Astrocyte of the spinal cord (primary cell): ENCODE measurements at regions not wholly inside any gene's neighbourhood (a gene's known extent, or its start where the extent isn't known, plus 50 kb on each side); places are given as distances from the start of the nearest gene placed in this dataset.
"Not testable (repeated sequence)": the region's sequence is repeated elsewhere in the genome, so short reads cannot be mapped to it uniquely, and the experiment has no call there.

Experiments
- DNase-seq: peaks from one replicate; pipeline ENCODE4 v3.0.0; 2011; ENCODE audit warnings: low read depth, low spot score
- H3K4me3 ChIP-seq: 2 replicates; pipeline ENCODE4 v1.5.1; 2011; ENCODE audit warnings: low read depth, mild to moderate bottlenecking, low read length, moderate library complexity
- in situ Hi-C: cut with HindIII; loops from 2 replicates; pipeline ENCODE4 v1.10.0; 2017; ENCODE audit warnings: low sequenced_read_pairs

GRCh38 chr1:243074224-243074623 is 180.9 kb downstream of the CEP170 start:
- in situ Hi-C loops, H3K4me3 ChIP-seq, DNase-seq: not testable (repeated sequence)

DNA sequence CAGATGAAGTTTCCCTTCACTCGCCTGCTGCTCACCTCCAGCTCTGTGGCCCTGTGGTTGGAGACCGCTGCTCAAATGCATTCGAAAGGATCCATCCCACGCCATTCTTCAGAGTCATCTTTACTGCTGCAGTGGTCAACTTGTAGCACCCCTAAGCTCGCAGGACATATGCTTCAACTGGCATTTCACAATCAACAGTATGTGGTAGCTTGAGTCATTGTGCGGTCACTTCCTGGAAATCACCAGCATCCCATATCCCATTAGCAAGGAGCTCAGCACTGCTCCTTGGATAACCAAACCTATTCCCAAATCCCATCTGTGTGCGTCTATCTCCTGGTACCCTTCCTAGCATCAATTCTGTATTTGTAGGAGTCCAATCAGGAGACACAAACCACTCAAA is 188.0 kb downstream of the CEP170 start:
- H3K4me3 ChIP-seq, in situ Hi-C loops, DNase-seq: not testable (repeated sequence)

DNA sequence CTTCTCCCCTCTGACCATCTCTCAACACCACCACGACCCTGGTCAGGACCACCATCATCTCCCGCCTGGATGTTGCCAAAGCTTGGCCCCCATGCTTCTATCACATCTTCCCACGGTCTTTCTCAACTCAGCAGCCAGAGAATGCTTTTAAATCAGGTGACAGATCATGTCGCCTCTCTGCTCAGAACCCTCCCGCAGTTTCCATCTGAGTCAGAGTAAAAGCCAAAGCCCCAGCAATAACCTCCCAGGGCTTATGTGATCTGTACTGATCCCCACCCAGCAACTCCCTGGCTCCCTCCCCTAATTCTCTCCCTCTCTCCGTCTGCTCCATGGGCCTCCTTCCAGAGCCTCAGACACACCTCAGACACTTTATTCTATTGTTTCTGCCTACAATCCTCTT is 193.1 kb downstream of the CEP170 start:
- in situ Hi-C loops, DNase-seq, H3K4me3 ChIP-seq: not testable (repeated sequence)

DNA sequence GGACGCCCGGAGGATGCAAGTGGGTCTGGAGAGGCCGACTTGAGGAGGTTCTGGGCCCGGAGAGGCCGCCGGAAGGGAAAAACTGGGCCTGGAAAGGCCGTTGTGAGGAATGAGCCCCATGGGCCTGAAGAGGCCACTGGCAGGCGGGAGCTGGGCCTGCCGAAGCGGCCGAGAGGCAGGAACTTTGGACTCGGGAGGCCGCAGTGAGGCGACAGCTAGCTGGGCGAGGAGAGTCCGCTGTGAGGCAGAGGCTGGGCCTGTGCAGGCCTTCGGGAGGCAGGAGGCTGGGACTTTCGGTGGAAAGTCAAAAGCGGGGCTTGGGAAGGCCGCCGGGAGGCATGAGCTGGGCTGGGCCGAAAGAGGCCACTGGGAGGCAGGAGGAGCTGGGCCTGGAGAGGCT is 199.6 kb downstream of the CEP170 start:
- in situ Hi-C loops, result not testable (repeated sequence)

GRCh38 chr1:243055091-243055490 is 200.0 kb downstream of the CEP170 start:
- in situ Hi-C loops, DNase-seq, H3K4me3 ChIP-seq: not testable (repeated sequence)

More for the DNA sequence above, 199.6 kb downstream of the CEP170 start:
- not testable (repeated sequence) for H3K4me3 ChIP-seq, DNase-seq

- H3K4me3 ChIP-seq, DNase-seq, in situ Hi-C loops: not testable (repeated sequence)
These were observed 200.4 kb downstream of the CEP170 start for GRCh38 chr1:243054681-243055080.

GRCh38 chr1:243053048-243053447 is 202.0 kb downstream of the CEP170 start:
- in situ Hi-C loops, H3K4me3 ChIP-seq, DNase-seq: not testable (repeated sequence)

DNA sequence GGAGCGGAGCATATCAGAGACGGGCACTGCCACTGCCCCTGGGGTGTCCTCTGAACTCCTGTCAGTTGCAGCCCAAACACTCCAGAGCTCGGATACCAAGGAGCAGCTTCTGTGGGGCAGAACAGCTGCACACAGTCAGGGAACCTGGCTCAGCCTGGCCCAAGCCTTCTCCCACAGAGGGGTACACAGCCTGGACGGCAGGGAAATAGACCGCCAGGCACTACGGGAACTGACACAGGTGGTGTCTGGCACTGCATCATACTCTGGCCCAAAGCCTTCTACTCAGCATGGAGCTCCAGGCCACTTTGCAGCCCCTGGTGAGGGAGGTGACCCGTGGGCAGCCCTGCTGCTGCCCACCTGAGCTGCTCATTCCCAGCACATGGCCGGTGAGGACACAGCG is 204.5 kb downstream of the CEP170 start:
- H3K4me3 ChIP-seq, in situ Hi-C loops, DNase-seq: not testable (repeated sequence)

DNA sequence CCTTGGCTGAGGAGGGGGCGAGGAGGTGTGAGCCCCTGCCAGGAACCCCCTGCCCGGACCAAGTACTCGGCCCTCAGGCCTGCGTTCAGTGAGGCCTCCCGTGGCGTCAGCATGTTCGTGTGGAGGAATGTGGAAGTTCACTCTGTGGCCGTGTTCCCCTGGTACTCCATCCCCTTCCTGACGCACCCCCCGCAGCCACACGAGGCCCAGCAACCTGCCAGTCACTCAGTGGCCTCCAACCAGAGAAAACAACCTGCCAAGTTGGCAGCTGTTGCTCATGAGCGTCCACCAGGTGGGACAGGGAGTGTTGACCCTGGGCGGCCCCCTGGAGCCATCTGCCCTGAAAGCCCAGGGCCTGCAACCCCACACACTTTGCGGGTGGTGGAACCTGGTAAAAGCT is 205.4 kb downstream of the CEP170 start:
- H3K4me3 ChIP-seq, DNase-seq, in situ Hi-C loops: not testable (repeated sequence)

- DNase-seq, H3K4me3 ChIP-seq, in situ Hi-C loops: not testable (repeated sequence)
These were observed 233.7 kb downstream of the CEP170 start for GRCh38 chr1:243021365-243021764.

DNA sequence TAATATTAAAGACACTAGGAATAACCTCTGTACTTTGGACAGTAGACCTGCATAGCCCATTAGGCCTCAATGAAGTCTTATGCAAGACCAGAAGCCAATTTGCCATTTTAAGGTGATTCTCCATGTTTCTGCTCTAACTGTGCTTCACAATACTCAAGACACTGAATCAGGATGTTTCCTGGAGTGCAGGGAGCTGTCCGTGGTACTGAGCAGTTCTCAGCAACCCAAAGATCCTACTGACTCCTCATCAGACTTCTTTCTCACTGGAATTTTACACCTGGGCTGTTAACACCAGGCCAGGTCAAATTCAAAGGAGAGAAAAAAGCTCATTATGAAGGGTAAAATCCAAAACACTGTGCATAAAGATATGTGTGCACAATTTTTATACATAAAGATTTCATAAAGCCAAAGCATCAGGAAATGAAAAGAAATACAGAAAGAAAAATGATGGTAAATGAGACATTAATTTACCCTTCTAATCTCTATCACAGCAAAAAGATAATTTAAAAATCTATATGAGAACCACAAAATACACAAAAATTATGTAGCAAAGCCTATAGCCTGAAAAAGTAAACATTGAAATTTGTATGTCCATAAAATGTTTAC is 235.9 kb downstream of the CEP170 start:
- in situ Hi-C loops, H3K4me3 ChIP-seq, DNase-seq: not testable (repeated sequence)

- DNase-seq, in situ Hi-C loops, H3K4me3 ChIP-seq: not testable (repeated sequence)
These were observed 244.4 kb downstream of the CEP170 start for GRCh38 chr1:243010719-243011118.

GRCh38 chr1:243001003-243001402 is 254.1 kb downstream of the CEP170 start:
- DNase-seq, in situ Hi-C loops, H3K4me3 ChIP-seq: not testable (repeated sequence)

DNA sequence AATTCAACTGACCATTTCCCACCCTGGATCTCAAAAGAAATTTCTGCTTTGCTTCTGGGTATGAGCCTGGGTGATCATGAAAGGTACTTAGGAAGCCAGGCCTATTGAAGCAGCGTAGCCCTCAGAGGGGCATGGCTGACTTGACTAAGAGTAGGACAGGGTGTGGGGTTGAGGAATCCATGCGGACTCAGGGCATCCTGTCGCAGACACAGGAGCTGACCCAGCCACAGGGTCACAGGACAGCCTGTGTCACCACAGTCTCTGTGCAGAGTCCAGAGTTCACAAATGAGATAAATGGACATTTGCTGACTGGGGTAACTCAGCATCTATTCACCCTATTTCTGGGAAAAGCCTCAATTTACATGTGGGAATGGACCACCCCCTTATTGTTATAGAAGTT is 262.3 kb downstream of the CEP170 start:
- in situ Hi-C loops, DNase-seq, H3K4me3 ChIP-seq: not testable (repeated sequence)

DNA sequence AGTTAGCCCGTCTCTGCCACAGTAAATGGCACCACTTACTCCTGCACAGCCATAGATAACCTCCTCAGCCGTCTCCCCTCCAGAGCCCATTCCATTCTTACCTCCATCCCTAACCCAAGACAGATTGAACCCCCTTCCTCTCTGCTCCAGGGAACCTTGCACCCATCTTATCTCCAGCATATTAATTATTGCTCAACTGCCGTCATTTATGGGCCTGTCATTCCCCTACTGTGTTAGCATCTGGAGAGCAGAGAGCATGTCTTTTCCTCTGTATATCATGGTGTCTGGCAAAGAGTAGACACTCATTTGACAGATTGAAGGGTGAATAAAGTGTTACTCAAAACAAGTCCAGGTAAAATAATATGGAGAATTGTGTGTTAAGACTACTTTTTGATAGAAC is 270.0 kb downstream of the CEP170 start:
- in situ Hi-C loops, DNase-seq, H3K4me3 ChIP-seq: not testable (repeated sequence)

- in situ Hi-C loops, DNase-seq, H3K4me3 ChIP-seq: not testable (repeated sequence)
These were observed 281.7 kb downstream of the CEP170 start for GRCh38 chr1:242973341-242973740.
